ENCODE measurements at regions not wholly inside any gene's neighbourhood (a gene's known extent, or its start where the extent isn't known, plus 50 kb on each side); places are given as distances from the start of the nearest gene placed in this dataset.

DNA sequence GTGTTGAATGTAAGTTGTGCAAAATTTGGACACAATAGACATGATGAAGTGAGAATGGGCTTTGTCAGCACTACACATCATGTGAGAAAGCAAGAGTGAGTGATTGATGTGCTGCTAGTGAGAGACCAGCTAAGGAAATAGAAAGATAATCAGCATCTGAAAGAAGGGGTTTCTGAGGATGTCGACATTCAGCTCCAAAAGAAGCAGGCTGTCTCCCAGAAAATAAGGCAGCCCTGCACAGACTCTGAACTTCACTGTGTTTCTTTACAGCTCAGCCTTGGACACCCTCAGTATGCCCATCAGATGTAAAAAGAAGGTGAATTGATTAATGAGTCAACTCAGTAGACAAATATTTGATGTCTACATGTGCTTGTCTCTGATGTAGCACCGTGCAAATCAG is 80.8 kb upstream of the ADCY2 start:
- DNase-seq = no peak

DNA sequence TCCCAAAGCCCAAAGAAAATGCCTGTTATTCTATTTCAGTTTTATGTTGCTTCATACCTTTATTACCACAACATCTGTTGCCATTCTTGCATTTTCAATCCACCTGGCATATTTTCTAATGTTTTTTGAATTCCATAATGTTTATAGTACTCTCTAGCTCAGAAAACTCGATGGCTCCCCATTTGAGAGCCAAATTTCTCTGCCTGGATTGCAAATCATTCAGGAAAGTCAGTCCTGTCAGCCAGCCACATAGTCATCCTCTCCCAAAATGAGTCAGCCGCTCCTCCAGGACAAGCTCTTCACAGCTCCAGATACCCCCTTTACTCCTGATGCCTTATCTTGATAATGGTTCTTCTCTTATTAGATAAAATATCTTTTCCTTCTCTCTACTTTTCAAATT is 78.2 kb upstream of the ADCY2 start:
- DNase-seq = no peak

GRCh38 chr5:7320701-7321301 is 75.1 kb upstream of the ADCY2 start:
- no peak for DNase-seq

- DNase-seq = no peak
Observed at GRCh38 chr5:7321724-7322123, 74.2 kb upstream of the ADCY2 start.

GRCh38 chr5:7324919-7325318 is 71.0 kb upstream of the ADCY2 start:
- no peak for DNase-seq

GRCh38 chr5:7325975-7326913 is 69.7 kb upstream of the ADCY2 start:
- DNase-seq = no peak

GRCh38 chr5:7329141-7329540 is 66.8 kb upstream of the ADCY2 start:
- no peak for DNase-seq

GRCh38 chr5:7329712-7330111 is 66.2 kb upstream of the ADCY2 start:
- DNase-seq = no peak

GRCh38 chr5:7330256-7330655 is 65.7 kb upstream of the ADCY2 start:
- DNase-seq = no peak

- DNase-seq = no peak
Observed at GRCh38 chr5:7331131-7331530, 64.8 kb upstream of the ADCY2 start.
